Common myeloid progenitor, CD34-positive (primary cell): ENCODE measurements at regions not wholly inside any gene's neighbourhood (a gene's known extent, or its start where the extent isn't known, plus 50 kb on each side); places are given as distances from the start of the nearest gene placed in this dataset.

Source experiments
- CTCF ChIA-PET: fragments of 350-600 bp; sonication (Branson Sonifier 250); formaldehyde crosslinking; loops from one replicate; lab custom pipeline; 2021; ENCODE audit warnings: antibody characterized with exemption; lab: Charles Lee
- POLR2A ChIA-PET: fragments of 350-600 bp; sonication (Branson Sonifier 250); formaldehyde crosslinking; loops from one replicate; lab custom pipeline; 2021; ENCODE audit warnings: antibody characterized with exemption; lab: Charles Lee
- DNase-seq, 3 donors: peaks; one replicate each; pipeline versions ENCODE4 v3.0.0 to v3.0.0-alpha.2; 2013
- H3K27ac ChIP-seq, 2 experiments: 1 replicate in 1 of 2; 2 replicates in 1 of 2; pipeline ENCODE4 v1.7.0; 2013; ENCODE audit warnings: inconsistent platforms in 2 of 2, low read length in 2 of 2, mild to moderate bottlenecking in 2 of 2, low read depth in 1 of 2, moderate library complexity in 1 of 2; ENCODE audit not compliant: severe bottlenecking in 2 of 2, insufficient read depth in 1 of 2, poor library complexity in 1 of 2
- H3K27me3 ChIP-seq, 5 experiments: replicated peaks in 2 of 5; 1 replicate in 3 of 5; 2 replicates in 2 of 5; pipeline versions ENCODE4 v1.6.1 to v1.7.0; 2013; ENCODE audit warnings: low read length in 4 of 5, mild to moderate bottlenecking in 2 of 5, moderate library complexity in 2 of 5, inconsistent platforms in 1 of 5; ENCODE audit not compliant: insufficient read depth in 5 of 5, control insufficient read depth in 4 of 5
- H3K36me3 ChIP-seq, 4 experiments: 1 replicate in 2 of 4; 2 replicates in 2 of 4; pipeline versions ENCODE4 v1.6.1 to v1.7.0; 2013; ENCODE audit warnings: low read length in 3 of 4, control low read depth in 1 of 4, mild to moderate bottlenecking in 1 of 4; ENCODE audit not compliant: control insufficient read depth in 4 of 4, insufficient read depth in 4 of 4
- H3K4me1 ChIP-seq, 4 experiments: 1 replicate in 3 of 4; 2 replicates in 1 of 4; pipeline versions ENCODE4 v1.6.1 to v1.7.1; 2013; ENCODE audit warnings: low read length in 3 of 4, mild to moderate bottlenecking in 3 of 4, control low read depth in 1 of 4, inconsistent platforms in 1 of 4, moderate library complexity in 1 of 4; ENCODE audit not compliant: control insufficient read depth in 4 of 4, insufficient read depth in 4 of 4; ENCODE audit errors: control extremely low read depth in 1 of 4
- H3K4me3 ChIP-seq, 7 experiments: 1 replicate in 4 of 7; 2 replicates in 3 of 7; pipeline versions ENCODE4 v1.5.1 to v1.7.0; 2013; ENCODE audit warnings: mild to moderate bottlenecking in 7 of 7, low read length in 6 of 7, moderate library complexity in 6 of 7, inconsistent platforms in 2 of 7, low read depth in 2 of 7, control low read depth in 1 of 7; ENCODE audit not compliant: insufficient read depth in 4 of 7, control insufficient read depth in 1 of 7; ENCODE audit errors: extremely low read depth in 1 of 7
- H3K9me3 ChIP-seq, 5 experiments: 1 replicate in 4 of 5; 2 replicates in 1 of 5; pipeline versions ENCODE4 v1.6.1 to v1.7.1; 2013; ENCODE audit warnings: low read length in 4 of 5, mild to moderate bottlenecking in 2 of 5, inconsistent platforms in 1 of 5, low read depth in 1 of 5, moderate library complexity in 1 of 5; ENCODE audit not compliant: control insufficient read depth in 4 of 5, insufficient read depth in 2 of 5; ENCODE audit errors: control extremely low read depth in 1 of 5
- WGBS: methylation state at CpG from one replicate; pipeline ENCODE4 v1.1.5; 2013; ENCODE audit not compliant: insufficient coverage; 5-methylcytosine and 5-hydroxymethylcytosine counted together

GRCh38 chr5:30524428-30524827, 669.1 kb upstream of the CDH6 start:
- no peaks in the 10 kb centered on the region for H3K36me3 ChIP-seq
- no peaks in the 10 kb centered on the region for H3K4me1 ChIP-seq
- CTCF ChIA-PET: no interaction called here
- no peak overlapping the region for H3K4me3 ChIP-seq
- H3K27ac ChIP-seq: no peak overlapping the region
- POLR2A ChIA-PET: no interaction called here
- H3K27me3 ChIP-seq: no peaks in the 10 kb centered on the region
- WGBS: 95% methylated on average over 6 of the region's 6 CpGs
- no peaks in the 10 kb centered on the region for H3K9me3 ChIP-seq
- no peak for DNase-seq

- no peaks in the 10 kb centered on the region for H3K4me1 ChIP-seq
- DNase-seq: no peak
- WGBS: no CpG with 5 or more reads among the region's 1 CpG
- ChIA-PET CTCF (no interaction called here), POLR2A (no interaction called here)
- H3K9me3 ChIP-seq: no peaks in the 10 kb centered on the region
- no peak overlapping the region for H3K27ac ChIP-seq
- H3K36me3 ChIP-seq: no peaks in the 10 kb centered on the region
- no peaks in the 10 kb centered on the region for H3K27me3 ChIP-seq
- no peak overlapping the region for H3K4me3 ChIP-seq
Observed at GRCh38 chr5:30523061-30523460, 670.4 kb upstream of the CDH6 start.

- H3K9me3 ChIP-seq: no peaks in the 10 kb centered on the region
- no peaks in the 10 kb centered on the region for H3K4me1 ChIP-seq
- no peak overlapping the region for H3K27ac ChIP-seq
- H3K27me3 ChIP-seq: no peaks in the 10 kb centered on the region
- ChIA-PET POLR2A (no interaction called here), CTCF (no interaction called here)
- no peak overlapping the region for H3K4me3 ChIP-seq
- H3K36me3 ChIP-seq: no peaks in the 10 kb centered on the region
- 100% methylated on average over 1 of the region's 4 CpGs for WGBS
- DNase-seq: no peak
Observed at GRCh38 chr5:30505014-30505886, 688.2 kb upstream of the CDH6 start.

DNA sequence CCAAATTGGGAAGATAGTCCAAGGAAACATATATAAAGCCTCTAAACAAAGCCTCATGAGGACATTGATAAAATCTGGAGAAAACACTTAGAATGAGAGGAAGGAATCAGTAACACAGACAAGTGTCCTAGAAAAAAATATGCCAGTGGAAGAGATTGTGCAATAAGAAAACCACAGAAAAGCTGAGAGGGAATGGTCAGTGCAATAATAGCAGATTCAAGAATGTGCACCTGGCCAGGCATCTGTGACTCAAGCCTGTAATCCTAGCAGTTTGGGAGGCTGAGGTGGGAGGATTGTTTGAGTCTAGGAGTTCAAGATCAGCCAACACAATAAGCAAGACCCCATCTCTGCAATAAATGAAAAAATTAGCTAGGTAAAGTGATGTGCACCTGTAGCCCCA, 691.2 kb upstream of the CDH6 start:
- Histone ChIP-seq H3K27ac (no peak overlapping the region), H3K27me3 (no peaks in the 10 kb centered on the region), H3K4me3 (no peak overlapping the region), H3K4me1 (no peaks in the 10 kb centered on the region), H3K9me3 (peaks cover 0 to 5% (median 0%) of the 10 kb centered on the region in 5 experiments), H3K36me3 (no peaks in the 10 kb centered on the region)
- no peak for DNase-seq
- ChIA-PET CTCF (no interaction called here), POLR2A (no interaction called here)

- ChIA-PET POLR2A (no interaction called here), CTCF (no interaction called here)
- H3K4me1 ChIP-seq: no peaks in the 10 kb centered on the region
- no peaks in the 10 kb centered on the region for H3K36me3 ChIP-seq
- peaks cover 0 to 5% (median 0%) of the 10 kb centered on the region in 5 experiments for H3K9me3 ChIP-seq
- no peak for DNase-seq
- H3K27ac ChIP-seq: no peak overlapping the region
- H3K27me3 ChIP-seq: no peaks in the 10 kb centered on the region
- 95% methylated on average over 3 of the region's 3 CpGs for WGBS
- H3K4me3 ChIP-seq: no peak overlapping the region
Observed at GRCh38 chr5:30501065-30501464, 692.4 kb upstream of the CDH6 start.

DNA sequence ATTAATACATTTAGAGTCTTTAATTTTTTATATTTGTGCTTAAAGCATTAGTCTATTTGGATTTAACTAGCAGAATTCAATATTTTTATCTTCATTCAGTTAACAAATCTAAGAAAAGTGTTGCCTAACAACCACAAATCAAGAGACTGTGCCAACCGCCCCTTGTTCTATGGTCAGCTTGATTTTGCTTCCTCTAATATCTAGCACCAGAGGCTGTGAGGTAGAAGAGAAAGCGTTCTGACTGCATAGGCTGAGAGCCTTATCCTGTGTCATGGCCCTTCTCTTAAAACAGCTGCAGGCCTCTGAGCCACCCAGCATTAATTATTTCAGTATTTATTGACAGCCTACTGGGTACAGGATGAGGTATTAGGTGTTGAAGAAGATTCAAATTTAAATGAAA, 693.0 kb upstream of the CDH6 start:
- H3K27me3 ChIP-seq: no peaks in the 10 kb centered on the region
- ChIA-PET CTCF (no interaction called here), POLR2A (no interaction called here)
- no peaks in the 10 kb centered on the region for H3K4me1 ChIP-seq
- H3K36me3 ChIP-seq: no peaks in the 10 kb centered on the region
- DNase-seq: no peak
- peaks cover 0 to 5% (median 0%) of the 10 kb centered on the region in 5 experiments for H3K9me3 ChIP-seq
- whole genome bisulfite sequencing: no CpG with 5 or more reads among the region's 2 CpGs
- no peak overlapping the region for H3K4me3 ChIP-seq
- H3K27ac ChIP-seq: no peak overlapping the region

DNA sequence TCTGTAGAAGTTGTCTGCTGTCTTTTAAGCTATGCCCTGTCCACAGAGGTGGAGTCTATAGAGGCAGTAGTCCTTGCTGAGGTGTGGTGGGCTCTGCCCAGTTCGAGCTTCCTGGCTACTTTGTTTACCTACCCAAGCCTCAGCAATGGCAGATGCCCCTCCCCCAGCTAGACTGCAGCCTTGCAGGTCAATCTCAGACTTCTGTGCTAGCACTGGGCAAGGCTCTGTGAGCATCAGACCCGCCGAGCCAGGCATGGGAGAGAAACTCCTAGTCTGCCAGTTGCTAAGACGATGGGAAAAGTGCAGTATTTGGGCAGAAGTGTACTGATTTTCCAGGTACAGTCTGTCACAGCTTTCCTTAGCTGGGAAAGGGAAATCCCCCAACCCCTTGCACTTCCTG, 694.1 kb upstream of the CDH6 start:
- Histone ChIP-seq H3K27me3 (no peaks in the 10 kb centered on the region), H3K9me3 (peaks cover 0 to 5% (median 0%) of the 10 kb centered on the region in 5 experiments), H3K27ac (no peak overlapping the region), H3K36me3 (no peaks in the 10 kb centered on the region), H3K4me1 (no peaks in the 10 kb centered on the region), H3K4me3 (no peak overlapping the region)
- WGBS: 82% methylated on average over 4 of the region's 4 CpGs
- POLR2A ChIA-PET: no interaction called here
- CTCF ChIA-PET: no interaction called here
- DNase-seq: no peak
